HG03457 (cell line): ENCODE measurements at regions not wholly inside any gene's neighbourhood (a gene's known extent, or its start where the extent isn't known, plus 50 kb on each side); places are given as distances from the start of the nearest gene placed in this dataset.
"Not testable (repeated sequence)": the region's sequence is repeated elsewhere in the genome, so short reads cannot be mapped to it uniquely, and the experiment has no call there.

ENCODE experiments used
- ATAC-seq: cut with Tn5 transposase; IDR thresholded peaks from one replicate; pipeline ENCODE4 v1.9.1; 2021; ENCODE audit warnings: moderate number of reproducible peaks; ENCODE audit not compliant: unreplicated experiment

DNA sequence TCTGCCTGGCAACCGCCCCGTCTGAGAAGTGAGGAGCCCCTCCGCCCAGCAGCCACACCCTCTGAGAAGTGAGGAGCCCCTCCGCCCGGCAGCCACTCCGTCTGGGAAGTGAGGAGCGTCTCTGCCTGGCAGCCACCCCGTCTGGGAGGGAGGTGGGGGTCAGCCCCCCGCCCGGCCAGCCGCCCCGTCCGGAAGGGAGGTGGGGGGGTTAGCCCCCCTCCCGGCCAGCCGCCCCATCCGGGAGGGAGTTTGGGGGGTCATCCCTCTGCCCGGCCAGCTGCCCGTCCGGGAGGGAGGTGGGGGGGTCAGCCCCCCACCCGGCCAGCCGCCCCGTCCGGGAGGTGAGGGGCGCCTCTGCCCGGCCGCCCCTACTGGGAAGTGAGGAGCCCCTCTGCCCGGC is 269.0 kb downstream of the FAM72C start:
- not testable (repeated sequence) for ATAC-seq

DNA sequence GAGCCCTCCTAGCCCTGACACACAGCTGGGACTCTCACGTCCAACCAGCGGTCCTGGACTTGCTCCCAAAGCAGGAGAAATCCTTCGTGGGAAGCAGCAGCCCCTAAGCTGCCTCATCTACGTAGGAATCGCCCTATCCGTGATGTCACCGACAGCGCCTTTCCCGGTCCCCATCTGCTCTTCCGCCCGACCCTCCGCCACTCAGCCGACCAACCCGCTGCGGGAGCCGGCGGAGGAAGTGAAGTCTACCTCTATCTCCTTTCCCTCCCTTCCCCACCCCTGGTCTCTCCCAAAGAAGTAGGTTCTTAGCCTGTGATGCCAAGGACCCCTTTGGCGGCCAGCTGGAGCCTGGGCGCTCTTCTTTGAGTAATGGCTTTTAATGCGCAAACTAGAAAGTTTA is 272.1 kb downstream of the FAM72C start:
- no peak for ATAC-seq

DNA sequence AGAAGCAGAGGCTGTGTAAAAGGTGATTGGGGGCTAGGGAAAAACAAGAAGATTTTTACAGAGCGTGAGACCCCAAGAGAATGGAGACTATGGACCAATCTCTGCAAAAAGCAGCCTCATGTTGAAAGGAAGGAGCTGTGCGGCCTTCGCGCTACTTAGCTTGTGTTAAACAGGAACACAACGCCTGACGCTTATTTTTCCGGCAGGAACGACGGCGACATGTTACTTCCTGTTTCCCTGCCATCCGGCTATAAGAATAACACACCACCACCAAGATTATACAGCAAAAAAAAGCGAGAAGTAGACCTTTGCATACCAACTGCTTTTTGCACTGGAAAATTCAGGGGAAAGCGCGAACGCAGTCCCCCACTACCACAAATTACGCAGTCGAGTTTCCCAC is 272.7 kb downstream of the FAM72C start:
- ATAC-seq: no peak

DNA sequence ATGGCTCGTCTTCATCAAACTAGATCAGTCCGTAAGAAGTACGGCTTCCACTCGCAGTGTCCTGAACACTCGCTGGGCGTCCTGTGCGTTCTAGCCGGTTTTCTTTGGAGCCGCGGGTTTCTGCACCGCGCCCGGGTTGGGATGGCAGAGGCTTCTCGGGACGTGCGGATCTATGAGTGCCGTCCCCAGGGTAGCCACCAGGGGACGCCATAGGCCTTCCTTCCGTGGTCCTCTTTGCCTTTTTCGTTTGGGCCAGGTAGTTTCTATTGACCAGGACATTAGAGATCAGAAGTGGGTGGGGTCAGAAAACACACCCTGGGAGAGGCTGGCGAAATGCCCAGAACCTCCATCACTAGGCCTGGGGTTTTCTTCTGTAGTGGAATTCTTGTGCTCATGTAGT is 273.8 kb downstream of the FAM72C start:
- no peak for ATAC-seq

DNA sequence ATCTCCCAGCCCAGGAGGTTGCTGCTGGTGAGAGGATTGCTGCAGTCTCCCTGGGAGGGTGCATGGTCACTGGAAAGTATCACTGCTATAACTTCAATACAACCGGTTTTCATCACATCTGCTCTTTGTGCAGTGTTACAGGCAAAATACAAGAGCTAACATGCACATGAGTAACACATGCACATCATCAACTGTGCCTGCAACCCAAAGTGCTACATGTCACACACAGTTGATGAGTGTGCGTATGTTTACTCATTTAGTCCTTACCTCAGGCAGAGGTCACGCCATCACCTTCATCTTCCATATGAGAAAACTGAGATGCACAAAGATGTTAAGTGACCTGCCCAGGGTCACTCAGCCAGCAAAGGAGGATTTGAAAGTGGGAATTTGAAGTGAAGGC is 277.7 kb downstream of the FAM72C start:
- no peak for ATAC-seq

DNA sequence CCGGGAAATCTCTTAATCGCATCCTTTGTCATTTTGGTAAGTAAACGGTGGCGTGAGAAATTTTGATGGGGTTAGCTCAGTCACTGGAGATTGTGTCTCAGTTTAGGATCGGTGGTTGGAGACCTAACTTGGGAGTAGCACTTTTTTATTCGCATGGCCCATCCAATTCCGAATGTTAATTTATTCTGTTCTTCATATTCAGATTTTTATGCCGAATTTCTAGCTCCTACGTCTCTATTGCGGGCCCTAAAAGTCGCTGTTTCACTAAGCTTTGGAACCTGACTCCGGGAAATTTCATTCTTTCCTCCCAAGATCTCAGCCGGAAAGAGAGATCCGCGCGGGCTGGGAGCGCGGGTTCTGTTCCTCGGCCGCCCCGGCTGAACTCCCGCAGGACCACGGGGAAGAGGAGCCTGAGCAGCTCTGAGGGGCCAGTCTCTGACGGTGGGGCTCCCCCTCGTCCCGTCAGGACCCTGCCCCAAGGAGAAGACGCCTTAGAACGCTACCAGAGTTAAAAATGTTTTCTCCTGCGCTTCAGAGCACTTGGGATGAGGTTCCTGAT is 279.7 kb downstream of the FAM72C start:
- no peak for ATAC-seq

DNA sequence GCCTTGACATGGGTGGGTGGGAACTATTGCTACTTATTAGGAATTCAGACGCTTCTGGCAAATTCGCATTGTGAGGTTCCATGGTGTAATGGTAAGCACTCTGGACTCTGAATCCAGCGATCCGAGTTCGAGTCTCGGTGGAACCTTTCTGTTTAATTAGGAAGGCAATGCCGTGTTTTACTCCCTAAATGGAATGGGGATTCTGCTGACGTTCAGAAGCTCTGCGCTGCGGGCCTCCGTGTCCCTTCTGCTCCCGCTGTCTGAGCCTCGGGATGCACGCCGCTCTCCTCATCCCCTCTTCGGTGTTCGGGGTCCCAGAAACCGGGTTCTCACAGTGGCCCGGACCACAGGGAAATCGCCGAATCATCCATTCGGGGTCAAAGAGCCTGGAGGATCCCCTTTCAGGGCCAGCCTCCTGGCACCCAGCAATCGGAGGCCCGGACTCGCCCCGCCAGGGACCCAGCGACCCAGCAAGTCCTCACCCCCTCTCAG is 280.3 kb downstream of the FAM72C start:
- ATAC-seq: no peak

DNA sequence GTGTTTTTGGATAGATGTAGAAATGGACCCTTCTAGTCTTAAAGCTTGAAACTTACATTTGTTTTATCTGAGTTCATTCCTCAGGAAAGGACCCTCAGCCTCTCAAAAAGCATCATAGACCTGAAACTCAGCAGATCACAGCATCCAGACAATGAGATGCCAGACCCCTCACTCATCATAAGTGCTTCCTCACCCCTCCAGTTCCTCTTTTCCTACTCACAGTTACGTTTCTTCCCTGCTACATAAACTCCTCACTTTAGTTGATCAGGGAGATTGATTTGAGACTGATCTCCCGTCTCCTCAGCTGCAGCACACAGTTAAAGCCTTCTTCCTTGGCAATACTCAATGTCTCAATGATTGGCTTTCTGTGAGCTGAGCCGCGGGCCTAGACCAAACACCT is 282.0 kb downstream of the FAM72C start:
- no peak for ATAC-seq

DNA sequence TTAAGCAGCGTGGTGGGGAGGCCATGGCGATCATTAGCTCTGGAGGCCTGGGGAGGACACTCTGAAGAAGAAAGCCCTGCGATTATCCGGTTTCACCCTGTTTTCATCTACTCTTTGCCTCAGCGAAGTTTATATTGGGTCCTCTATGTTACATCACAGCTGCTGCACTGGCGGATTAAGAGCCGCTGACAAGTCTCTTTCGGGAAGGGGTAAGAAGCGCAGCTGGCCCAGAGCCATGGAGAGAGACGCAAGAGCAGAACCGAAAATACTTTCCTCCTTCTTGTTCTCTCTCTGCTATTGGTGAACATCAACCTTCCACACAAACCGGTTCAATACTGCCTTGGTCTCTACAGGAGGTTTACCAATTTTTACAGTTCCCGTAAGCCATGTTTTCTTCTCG is 291.5 kb downstream of the FAM72C start:
- no peak for ATAC-seq

DNA sequence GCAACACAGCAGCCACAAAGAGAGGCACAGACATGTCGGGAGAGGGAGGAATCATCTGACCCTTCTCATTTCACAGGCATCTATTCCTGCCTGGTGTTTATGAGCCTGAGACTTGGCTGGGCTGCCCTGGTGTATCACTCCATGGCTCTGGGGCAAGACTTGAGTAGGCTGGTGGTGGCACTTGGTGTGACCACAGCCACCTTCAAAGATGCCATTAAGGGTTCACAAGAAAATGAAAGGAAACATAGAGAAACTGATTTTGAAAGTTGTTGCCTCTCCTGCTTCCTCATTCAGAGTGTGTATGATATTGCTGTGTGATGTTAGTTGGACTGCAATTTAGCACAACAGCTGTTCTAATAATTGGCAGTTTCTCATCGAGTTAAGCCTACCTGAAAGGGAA is 298.8 kb downstream of the FAM72C start:
- no peak for ATAC-seq

DNA sequence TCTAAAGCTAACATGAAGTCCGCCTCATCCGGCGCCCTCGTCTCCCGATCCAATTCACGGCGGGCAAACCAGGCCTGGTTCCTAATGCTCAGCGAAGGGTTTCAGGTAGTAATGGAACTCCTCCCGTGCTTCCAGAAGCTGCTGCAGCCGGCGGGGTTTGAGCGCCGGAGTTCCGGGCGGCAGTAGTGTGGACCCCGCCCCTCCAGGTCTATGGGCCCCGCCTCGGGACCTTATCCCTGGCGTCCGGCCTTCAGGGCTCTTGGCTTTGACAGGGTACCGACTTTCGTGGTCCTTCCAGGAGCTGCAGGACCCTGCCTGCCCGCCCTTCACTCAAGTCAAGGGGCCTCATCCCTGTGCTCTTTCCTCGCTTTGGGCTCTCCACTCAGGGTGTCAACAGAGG is 304.1 kb downstream of the FAM72C start:
- ATAC-seq: no peak

DNA sequence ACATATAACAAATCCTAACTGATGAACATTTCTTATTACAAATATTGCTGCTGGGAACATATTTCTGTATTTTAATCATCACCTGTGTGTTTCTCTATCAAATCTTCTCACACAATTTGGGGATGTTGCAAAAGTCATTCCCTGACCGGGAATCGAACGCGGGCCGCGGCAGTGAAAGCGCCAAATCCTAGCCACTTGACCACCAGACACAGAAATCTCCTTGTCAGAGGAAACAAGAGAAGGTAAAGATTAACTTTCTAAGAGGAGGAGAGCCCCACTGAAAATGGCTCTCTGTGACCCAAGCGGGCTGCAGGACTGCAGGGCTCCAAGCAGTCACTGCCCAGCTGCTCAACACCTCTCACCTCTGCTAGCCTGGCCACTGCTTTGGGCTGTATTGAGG is 304.9 kb downstream of the FAM72C start:
- no peak for ATAC-seq

DNA sequence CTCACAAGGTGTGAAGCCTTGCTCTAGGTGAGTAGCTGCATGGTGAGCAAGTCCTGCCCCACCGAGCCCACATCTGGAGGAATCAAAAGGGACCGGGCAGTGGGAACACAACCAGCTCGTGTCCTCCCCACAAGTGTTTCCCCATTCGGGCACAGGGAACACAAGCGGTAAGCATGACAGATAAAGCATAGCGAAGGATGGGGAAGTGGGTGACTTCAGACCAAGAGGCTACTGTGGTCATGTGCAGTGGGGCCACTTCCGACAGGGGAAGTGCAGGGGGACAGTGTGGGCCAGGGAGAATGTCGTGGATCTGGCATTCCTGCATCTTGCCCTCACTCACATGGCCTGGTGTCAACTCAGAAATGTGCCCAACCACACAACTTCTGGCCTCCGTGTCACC is 306.2 kb downstream of the FAM72C start:
- no peak for ATAC-seq

DNA sequence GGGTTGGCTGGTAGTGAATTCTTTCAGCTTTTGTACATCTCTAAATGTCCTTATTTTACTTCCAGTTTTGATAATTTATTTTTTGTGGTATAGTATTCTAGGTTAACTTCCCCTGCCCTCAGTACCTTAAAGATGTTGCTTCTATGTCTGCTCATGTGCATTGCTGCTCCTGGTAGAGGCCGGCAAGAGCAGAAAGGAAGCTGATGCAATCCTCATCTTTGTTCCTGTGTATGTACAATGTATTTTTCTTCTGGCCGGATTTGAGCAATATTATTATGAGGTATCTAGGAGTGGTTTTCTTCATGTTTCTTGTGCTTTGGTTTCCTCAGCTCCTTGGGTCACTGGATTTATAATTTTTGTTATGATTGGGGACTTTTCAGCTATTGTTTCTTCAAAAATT is 308.7 kb downstream of the FAM72C start:
- ATAC-seq: not testable (repeated sequence)

DNA sequence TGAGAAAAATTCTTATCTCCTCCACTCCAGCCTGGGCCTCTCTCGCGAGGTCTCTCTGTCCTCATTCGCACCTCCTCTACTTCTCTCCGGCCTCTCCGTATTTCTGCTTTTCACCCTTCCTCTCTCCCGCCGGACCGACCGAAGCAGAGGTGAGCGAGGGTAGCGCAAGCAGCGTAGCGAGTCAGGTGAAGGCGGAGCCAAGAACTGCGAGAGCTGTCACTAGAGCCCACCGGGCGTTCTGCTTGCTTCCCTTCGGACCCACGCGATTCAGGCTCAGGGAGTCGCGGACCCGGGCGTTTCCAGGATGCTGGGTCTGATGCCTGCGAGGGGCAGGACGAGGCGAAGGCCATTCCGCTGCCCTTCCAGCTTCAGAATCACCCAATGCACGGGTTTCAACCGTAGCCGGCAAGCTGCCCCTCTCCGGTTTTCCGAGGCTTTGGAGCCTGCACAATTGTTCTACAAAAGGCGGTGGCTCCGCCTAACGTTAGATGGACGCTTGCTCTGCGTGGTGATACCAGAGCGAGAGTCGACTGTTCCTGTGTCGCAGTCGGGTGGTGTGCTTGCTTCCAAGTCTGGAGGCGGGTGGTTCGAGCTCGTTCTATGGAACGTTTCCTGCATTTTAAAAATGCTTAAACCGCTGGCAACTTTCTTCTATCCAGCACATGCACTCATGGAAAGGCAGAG is 310.2 kb downstream of the FAM72C start:
- ATAC-seq: no peak

DNA sequence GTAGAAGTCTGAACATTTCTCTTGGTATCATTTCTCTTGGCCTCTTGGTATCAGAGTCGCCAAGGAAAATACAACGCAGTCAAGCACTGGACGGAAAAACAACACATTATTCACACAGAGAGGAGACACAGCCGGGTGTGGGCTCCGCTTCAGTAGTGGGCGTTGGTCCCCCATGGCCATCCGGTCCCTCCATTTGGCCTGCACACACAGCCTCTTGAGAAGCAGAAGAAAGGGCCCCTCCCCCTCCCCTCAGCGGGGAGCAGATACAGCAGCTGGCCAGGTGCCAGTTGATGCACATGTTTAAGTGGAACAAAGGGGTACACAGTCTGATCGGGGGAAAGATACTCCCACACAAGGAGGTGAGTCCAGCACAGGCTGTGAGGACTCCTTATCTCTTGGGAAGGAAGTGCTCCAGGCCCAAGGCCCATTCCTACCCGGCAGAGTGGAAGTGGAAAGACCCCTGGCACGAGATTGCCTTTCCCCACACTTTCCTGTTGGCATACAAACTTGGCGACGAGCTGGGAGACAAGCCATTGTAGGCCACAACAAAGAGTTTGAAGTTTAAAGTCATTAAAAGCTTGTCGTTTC is 311.3 kb downstream of the FAM72C start:
- ATAC-seq: no peak

DNA sequence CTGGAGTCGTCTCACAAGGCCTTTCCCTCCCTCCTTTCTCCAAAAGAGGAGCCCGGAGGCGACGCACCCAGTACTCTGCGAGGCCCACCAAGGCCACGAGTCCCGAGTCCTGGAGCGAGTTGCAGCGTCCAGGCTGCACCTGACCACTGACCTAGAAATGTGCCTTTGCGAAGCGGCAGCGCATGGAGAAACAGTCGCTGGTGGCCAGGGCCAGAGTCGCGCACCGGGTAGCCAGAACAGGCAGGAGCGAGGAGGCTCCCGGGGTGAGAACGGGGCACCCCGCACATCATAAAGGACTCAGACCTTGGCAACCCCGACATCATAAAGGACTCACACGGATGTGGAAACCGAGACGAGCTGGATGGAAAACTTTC is 318.4 kb downstream of the FAM72C start:
- ATAC-seq: no peak

DNA sequence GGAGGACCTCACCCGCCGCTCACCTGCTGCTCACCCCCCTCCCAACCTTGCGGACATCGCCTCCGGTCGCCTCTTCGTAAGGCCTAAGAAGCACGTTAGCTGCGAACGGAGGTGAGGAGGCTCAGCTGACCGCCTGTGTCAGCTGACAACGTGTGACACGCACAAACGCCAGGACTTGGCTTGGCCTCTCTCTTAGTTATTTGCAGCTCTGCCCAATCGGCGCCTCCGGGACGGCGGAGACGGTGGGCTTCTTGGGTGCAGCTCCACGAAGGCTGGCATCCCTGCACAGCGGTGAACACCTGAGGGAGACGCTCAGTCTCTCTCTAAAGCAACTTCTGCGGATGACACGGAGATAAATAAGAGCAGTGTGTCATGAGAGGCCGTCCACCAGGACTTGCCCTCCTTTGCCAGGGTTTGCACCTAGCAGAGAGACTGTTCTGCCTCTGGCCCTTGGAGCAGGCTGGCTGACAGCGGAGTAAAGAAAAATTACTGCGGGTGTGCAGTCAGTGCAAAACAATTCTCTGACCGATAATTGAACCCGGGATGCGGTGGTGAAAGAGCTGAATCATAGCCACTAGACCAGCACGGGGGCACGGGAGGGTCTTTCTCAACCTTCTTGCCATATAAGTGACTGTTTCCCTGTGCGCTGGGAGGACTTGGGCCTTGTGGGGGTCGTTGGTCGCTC is 318.9 kb downstream of the FAM72C start:
- ATAC-seq: no peak

DNA sequence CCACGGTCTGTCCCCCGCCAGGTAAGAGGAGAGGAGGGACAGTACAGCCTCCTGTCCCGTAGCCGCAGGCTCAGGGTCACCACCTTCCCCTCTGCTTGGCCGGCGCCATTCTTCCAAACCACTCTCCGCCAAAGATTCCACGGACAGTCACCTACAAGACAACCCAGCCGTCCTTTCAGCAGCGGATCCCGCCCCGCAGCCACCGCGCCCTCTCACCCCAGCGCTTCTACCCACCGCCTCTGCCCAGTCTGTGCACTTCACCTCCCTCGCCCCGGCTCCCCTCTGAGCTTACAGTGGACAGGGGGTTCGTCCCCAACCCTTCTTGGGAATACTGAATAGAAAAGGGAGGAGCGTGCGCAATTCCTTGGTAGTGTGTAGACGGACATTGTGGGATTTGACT is 319.6 kb downstream of the FAM72C start:
- no peak for ATAC-seq

DNA sequence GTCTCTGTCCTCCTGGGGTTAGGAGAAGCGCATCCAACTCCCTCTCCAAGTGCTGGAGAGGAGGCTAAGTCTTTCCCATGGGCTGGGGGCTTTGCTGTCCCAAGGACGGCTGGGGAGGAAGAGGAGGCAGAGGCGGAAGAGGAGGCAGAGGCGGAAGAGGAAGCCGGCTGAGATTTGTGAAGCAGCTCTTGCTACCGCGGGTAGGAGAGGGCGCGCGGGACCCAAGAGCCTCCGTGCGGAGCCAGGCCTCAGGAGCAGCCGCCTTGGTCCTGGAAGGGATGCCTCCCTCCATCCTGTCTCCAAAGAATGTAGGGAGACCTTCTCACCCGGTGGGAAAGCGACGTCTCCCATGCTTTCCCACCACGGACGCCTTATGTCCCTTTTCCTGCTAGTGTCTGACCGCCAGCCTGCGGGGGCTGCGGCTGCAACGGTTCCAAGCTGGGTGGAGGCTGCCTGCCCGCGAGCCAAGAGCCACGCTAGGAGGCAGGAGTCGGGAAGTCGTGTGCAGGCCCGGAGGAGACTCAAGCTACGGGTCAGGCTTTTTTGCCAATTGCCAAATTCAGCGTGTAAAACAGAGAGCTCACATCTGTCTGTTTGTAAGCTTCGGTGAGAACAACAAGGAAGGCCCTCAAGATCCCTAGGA is 320.3 kb downstream of the FAM72C start:
- no peak for ATAC-seq

DNA sequence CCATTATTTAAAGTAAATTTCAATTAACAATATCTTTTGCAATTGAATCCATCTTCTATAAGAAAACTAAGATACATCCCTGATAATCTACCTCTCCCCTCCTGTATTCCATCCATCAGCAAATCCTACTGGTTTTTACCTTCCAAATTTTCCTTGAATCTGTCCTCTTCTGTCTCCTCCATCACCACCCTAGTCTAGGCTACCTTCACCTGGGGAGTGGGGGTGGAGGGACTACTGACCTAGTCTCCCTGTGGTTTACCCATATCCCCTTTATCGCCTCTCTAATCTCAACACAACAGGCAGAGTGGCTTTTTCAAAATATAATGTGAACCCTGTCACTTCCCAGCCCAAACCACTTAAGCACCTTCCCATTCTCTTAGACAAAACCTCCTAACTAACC is 327.8 kb downstream of the FAM72C start:
- not testable (repeated sequence) for ATAC-seq
